WTC11 (cell line): ENCODE measurements at regions not wholly inside any gene's neighbourhood (a gene's known extent, or its start where the extent isn't known, plus 50 kb on each side); places are given as distances from the start of the nearest gene placed in this dataset.

Experiments used
- ATAC-seq: fragments of 200-7000 bp; cut with Tn5 transposase; 2 replicates; pipeline ENCODE4 v1.10.0; 2021; ENCODE audit warnings: mild to moderate bottlenecking, moderate library complexity
- CTCF ChIA-PET: fragments of 300-600 bp; sonication (Branson Sonifier 250); formaldehyde crosslinking; loops from one replicate; lab custom pipeline; 2021; ENCODE audit warnings: antibody characterized with exemption; lab: Charles Lee
- POLR2A ChIA-PET: fragments of 350-600 bp; sonication (Branson Sonifier 250); formaldehyde crosslinking; loops from one replicate; lab custom pipeline; 2021; ENCODE audit warnings: antibody characterized with exemption; lab: Charles Lee
- DNase-seq: peaks from one replicate; pipeline ENCODE4 v3.0.0; 2021; ENCODE audit warnings: low spot score
- H3K27ac Mint-ChIP-seq: 2 replicates; pipeline ENCODE4 v1.8.0; 2021; ENCODE audit warnings: mixed read lengths
- H3K27me3 Mint-ChIP-seq: 2 replicates; pipeline ENCODE4 v1.8.0; 2021; ENCODE audit warnings: low read depth, mild to moderate bottlenecking, moderate library complexity, mixed read lengths
- H3K36me3 Mint-ChIP-seq: 2 replicates; pipeline ENCODE4 v1.8.0; 2021; ENCODE audit warnings: mixed read lengths
- H3K4me1 Mint-ChIP-seq: 2 replicates; pipeline ENCODE4 v1.8.0; 2022; ENCODE audit warnings: mixed read lengths
- H3K4me3 Mint-ChIP-seq: 2 replicates; pipeline ENCODE4 v1.8.0; 2021; ENCODE audit warnings: mild to moderate bottlenecking, moderate library complexity, mixed read lengths
- H3K9me3 Mint-ChIP-seq: 2 replicates; pipeline ENCODE4 v1.8.0; 2021; ENCODE audit warnings: mixed read lengths
- CBFB ChIP-seq: sonication (generic); formaldehyde crosslinking; IDR thresholded peaks from 2 replicates; pipeline ENCODE4 v1.8.1; 2022; ENCODE audit warnings: mild to moderate bottlenecking, low read depth, missing genetic modification reagents
- CREB1 ChIP-seq: sonication (generic); formaldehyde crosslinking; IDR thresholded peaks from 2 replicates; pipeline ENCODE4 v1.8.0; 2023; ENCODE audit warnings: mild to moderate bottlenecking, missing genetic modification reagents
- CREM ChIP-seq: sonication (generic); formaldehyde crosslinking; IDR thresholded peaks from 2 replicates; pipeline ENCODE4 v1.8.1; 2022; ENCODE audit warnings: mild to moderate bottlenecking, missing genetic modification reagents, moderate library complexity
- EMX1 ChIP-seq: fragments of 250-450 bp; sonication (Bioruptor Pico); IDR thresholded peaks from 2 replicates; pipeline ENCODE4 v1.8.0; 2021; ENCODE audit warnings: mild to moderate bottlenecking
- GABPB1 ChIP-seq: sonication (generic); formaldehyde crosslinking; IDR thresholded peaks from 2 replicates; pipeline ENCODE4 v1.8.1; 2023; ENCODE audit warnings: mild to moderate bottlenecking, missing genetic modification reagents
- HMGA2 ChIP-seq: fragments of 250-450 bp; sonication (Bioruptor Pico); IDR thresholded peaks from 2 replicates; pipeline ENCODE4 v1.4.0; 2021; ENCODE audit warnings: mild to moderate bottlenecking, moderate library complexity
- JAZF1 ChIP-seq: fragments of 250-450 bp; sonication (Bioruptor Pico); IDR thresholded peaks from 2 replicates; pipeline ENCODE4 v1.9.0; 2021; ENCODE audit warnings: moderate library complexity, mild to moderate bottlenecking, inconsistent platforms
- SOX15 ChIP-seq: fragments of 250-450 bp; sonication (Bioruptor Pico); IDR thresholded peaks from 2 replicates; pipeline ENCODE4 v1.9.0; 2021; ENCODE audit warnings: mild to moderate bottlenecking
- TCF7 ChIP-seq: sonication (generic); formaldehyde crosslinking; IDR thresholded peaks from 2 replicates; pipeline ENCODE4 v1.8.0; 2022; ENCODE audit warnings: mild to moderate bottlenecking, low read depth, missing genetic modification reagents, moderate library complexity
- TEAD1 ChIP-seq: sonication (generic); formaldehyde crosslinking; IDR thresholded peaks from 2 replicates; pipeline ENCODE4 v1.8.0; 2022; ENCODE audit warnings: mild to moderate bottlenecking, missing genetic modification reagents
- ZBTB21 ChIP-seq: sonication (generic); formaldehyde crosslinking; IDR thresholded peaks from 2 replicates; pipeline ENCODE4 v1.8.1; 2023; ENCODE audit warnings: mild to moderate bottlenecking, missing genetic modification reagents, borderline replicate concordance
- ZNF121 ChIP-seq: sonication (generic); formaldehyde crosslinking; IDR thresholded peaks from 2 replicates; pipeline ENCODE4 v1.8.0; 2023; ENCODE audit warnings: missing genetic modification reagents
- ZNF138 ChIP-seq: sonication (generic); formaldehyde crosslinking; conservative IDR thresholded peaks from 2 replicates; pipeline ENCODE4 v1.8.1; 2022; ENCODE audit warnings: mild to moderate bottlenecking, moderate library complexity, missing genetic modification reagents
- ZNF219 ChIP-seq: sonication (generic); formaldehyde crosslinking; IDR thresholded peaks from 2 replicates; pipeline ENCODE4 v1.8.0; 2023; ENCODE audit warnings: missing genetic modification reagents, mild to moderate bottlenecking, borderline replicate concordance
- ZNF396 ChIP-seq: fragments of 250-450 bp; sonication (Bioruptor Pico); IDR thresholded peaks from 2 replicates; pipeline ENCODE4 v1.8.0; 2021; ENCODE audit warnings: mild to moderate bottlenecking, moderate library complexity, borderline replicate concordance
- ZNF423 ChIP-seq: fragments of 250-450 bp; sonication (Bioruptor Pico); IDR thresholded peaks from 2 replicates; pipeline ENCODE4 v2.1.2; 2022; ENCODE audit warnings: mild to moderate bottlenecking, moderate library complexity
- TF ChIP-seq, protein P1 (sequence below): sonication (generic); formaldehyde crosslinking; IDR thresholded peaks from 2 replicates; pipeline ENCODE4 v1.8.1; 2022; ENCODE audit warnings: mild to moderate bottlenecking, missing genetic modification reagents, moderate library complexity, borderline replicate concordance
- TF ChIP-seq, protein P2 (sequence below): sonication (generic); formaldehyde crosslinking; IDR thresholded peaks from 2 replicates; pipeline ENCODE4 v1.8.0; 2023; ENCODE audit warnings: missing genetic modification reagents
- TF ChIP-seq, protein P3 (sequence below): sonication (generic); formaldehyde crosslinking; IDR thresholded peaks from 2 replicates; pipeline ENCODE4 v1.8.1; 2023; ENCODE audit warnings: mild to moderate bottlenecking, missing genetic modification reagents, moderate library complexity
- TF ChIP-seq, protein P4 (sequence below): sonication (generic); formaldehyde crosslinking; IDR thresholded peaks from 2 replicates; pipeline ENCODE4 v1.8.1; 2023; ENCODE audit warnings: mild to moderate bottlenecking, missing genetic modification reagents, borderline replicate concordance
- TF ChIP-seq, protein P5 (sequence below): fragments of 250-450 bp; sonication (Bioruptor Pico); IDR thresholded peaks from 2 replicates; pipeline ENCODE4 v1.8.0; 2021; ENCODE audit warnings: mild to moderate bottlenecking
- TF ChIP-seq, protein P6 (sequence below): sonication (generic); formaldehyde crosslinking; IDR thresholded peaks from 2 replicates; pipeline ENCODE4 v1.8.1; 2022; ENCODE audit warnings: mild to moderate bottlenecking, moderate library complexity, missing genetic modification reagents
- TF ChIP-seq, protein P7 (sequence below): sonication (generic); formaldehyde crosslinking; IDR thresholded peaks from 2 replicates; pipeline ENCODE4 v1.8.0; 2022; ENCODE audit warnings: mild to moderate bottlenecking, missing genetic modification reagents

DNA sequence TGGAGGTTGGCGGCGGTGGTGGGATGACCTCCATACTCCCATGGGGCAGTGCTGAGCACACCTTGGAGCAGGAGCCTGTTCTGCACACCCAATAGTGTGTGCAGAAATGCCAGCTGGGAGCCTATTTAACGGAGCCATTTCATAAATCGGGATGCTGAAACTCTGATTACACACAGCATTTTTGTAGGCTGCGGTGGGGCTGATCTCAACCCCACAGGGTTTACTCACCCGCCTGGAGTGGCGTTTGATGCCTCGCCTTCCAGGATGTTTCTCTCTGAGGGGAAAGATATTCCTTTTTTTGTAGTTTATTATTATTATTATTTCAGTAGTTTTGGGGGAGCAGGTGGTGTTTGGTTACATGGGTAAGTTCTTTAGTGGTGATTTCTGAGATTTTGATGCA is 82.6 kb upstream of the WDR26 start (continued):
- TF ChIP-seq, protein P1, sequence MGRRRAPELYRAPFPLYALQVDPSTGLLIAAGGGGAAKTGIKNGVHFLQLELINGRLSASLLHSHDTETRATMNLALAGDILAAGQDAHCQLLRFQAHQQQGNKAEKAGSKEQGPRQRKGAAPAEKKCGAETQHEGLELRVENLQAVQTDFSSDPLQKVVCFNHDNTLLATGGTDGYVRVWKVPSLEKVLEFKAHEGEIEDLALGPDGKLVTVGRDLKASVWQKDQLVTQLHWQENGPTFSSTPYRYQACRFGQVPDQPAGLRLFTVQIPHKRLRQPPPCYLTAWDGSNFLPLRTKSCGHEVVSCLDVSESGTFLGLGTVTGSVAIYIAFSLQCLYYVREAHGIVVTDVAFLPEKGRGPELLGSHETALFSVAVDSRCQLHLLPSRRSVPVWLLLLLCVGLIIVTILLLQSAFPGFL (CRISPR knock-in tag): no peak
- TF ChIP-seq, protein P2, sequence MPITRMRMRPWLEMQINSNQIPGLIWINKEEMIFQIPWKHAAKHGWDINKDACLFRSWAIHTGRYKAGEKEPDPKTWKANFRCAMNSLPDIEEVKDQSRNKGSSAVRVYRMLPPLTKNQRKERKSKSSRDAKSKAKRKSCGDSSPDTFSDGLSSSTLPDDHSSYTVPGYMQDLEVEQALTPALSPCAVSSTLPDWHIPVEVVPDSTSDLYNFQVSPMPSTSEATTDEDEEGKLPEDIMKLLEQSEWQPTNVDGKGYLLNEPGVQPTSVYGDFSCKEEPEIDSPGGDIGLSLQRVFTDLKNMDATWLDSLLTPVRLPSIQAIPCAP (CRISPR knock-in tag): no peak
- TF ChIP-seq ZNF121 (CRISPR knock-in tag): no peak
- TF ChIP-seq, protein P3, sequence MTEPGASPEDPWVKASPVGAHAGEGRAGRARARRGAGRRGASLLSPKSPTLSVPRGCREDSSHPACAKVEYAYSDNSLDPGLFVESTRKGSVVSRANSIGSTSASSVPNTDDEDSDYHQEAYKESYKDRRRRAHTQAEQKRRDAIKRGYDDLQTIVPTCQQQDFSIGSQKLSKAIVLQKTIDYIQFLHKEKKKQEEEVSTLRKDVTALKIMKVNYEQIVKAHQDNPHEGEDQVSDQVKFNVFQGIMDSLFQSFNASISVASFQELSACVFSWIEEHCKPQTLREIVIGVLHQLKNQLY (CRISPR knock-in tag): no peak
- TF ChIP-seq, all 79 proteins: peak for 0

DNA sequence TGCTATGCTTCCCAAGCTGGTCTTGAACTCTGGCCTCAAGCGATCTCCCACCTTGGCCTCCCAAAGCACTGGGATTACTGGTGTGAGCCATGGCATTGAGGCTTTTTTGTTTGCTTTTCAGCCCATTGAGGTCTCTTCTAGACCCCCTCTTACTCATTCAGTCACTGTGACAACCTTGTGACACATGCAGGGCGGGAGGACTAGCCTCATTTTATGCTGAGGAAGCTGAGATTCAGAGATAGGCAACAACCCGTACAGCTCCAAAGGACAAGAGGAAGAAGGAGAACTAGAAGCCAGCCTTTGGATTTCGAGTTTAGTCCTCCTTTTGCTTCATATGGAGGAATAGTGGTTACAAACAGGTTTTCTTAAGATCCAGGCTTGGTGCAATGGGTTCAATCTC is 83.9 kb upstream of the WDR26 start:
- ChIA-PET POLR2A (no interaction called here), CTCF (interaction anchor here (1.0 to 3.0 kb wide), 2 partner anchors 333 to 404 kb away, joined by 4 to 10 read pairs; no protein-coding TSS in a partner anchor)
- no peaks in the 10 kb centered on the region for H3K36me3 Mint-ChIP-seq

DNA sequence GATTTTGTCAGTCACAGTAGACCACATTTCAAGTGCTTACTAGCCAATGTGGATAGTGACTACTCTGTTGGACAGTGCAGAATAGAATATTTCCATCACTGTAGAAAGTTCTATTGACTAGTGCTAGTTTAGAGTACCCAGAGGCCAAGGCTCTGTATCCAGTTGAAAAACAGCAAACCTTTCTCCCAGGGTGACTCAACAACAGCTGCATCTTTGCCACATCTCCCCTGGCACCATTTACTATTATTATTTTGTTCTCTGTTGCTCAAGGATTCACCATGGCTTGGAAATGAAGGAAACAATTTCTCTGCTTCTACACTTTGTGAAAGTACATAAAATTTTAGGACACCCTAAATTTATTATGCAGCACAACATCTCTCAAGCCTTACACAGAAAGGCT is 85.3 kb upstream of the WDR26 start:
- ATAC-seq: no peak
- Mint-ChIP-seq H3K27ac (no peak overlapping the region), H3K9me3 (peaks cover 8% of the 10 kb centered on the region), H3K4me3 (no peak overlapping the region), H3K4me1 (no peaks in the 10 kb centered on the region), H3K27me3 (no peaks in the 10 kb centered on the region), H3K36me3 (no peaks in the 10 kb centered on the region)
- CTCF ChIA-PET: interaction anchor here (1.0 to 3.0 kb wide), 2 partner anchors 332 to 402 kb away, joined by 3 to 10 read pairs; no protein-coding TSS in a partner anchor
- POLR2A ChIA-PET: no interaction called here
- DNase-seq: no peak
- TF ChIP-seq ZNF396 (CRISPR knock-in tag): no peak
- TF ChIP-seq ZNF138 (CRISPR knock-in tag): no peak
- no peak for TF ChIP-seq CREB1
- TF ChIP-seq, protein P1 (CRISPR knock-in tag): no peak
- no peak for TF ChIP-seq TCF7 (CRISPR knock-in tag)
- TF ChIP-seq, protein P4, sequence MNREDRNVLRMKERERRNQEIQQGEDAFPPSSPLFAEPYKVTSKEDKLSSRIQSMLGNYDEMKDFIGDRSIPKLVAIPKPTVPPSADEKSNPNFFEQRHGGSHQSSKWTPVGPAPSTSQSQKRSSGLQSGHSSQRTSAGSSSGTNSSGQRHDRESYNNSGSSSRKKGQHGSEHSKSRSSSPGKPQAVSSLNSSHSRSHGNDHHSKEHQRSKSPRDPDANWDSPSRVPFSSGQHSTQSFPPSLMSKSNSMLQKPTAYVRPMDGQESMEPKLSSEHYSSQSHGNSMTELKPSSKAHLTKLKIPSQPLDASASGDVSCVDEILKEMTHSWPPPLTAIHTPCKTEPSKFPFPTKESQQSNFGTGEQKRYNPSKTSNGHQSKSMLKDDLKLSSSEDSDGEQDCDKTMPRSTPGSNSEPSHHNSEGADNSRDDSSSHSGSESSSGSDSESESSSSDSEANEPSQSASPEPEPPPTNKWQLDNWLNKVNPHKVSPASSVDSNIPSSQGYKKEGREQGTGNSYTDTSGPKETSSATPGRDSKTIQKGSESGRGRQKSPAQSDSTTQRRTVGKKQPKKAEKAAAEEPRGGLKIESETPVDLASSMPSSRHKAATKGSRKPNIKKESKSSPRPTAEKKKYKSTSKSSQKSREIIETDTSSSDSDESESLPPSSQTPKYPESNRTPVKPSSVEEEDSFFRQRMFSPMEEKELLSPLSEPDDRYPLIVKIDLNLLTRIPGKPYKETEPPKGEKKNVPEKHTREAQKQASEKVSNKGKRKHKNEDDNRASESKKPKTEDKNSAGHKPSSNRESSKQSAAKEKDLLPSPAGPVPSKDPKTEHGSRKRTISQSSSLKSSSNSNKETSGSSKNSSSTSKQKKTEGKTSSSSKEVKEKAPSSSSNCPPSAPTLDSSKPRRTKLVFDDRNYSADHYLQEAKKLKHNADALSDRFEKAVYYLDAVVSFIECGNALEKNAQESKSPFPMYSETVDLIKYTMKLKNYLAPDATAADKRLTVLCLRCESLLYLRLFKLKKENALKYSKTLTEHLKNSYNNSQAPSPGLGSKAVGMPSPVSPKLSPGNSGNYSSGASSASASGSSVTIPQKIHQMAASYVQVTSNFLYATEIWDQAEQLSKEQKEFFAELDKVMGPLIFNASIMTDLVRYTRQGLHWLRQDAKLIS (CRISPR knock-in tag): no peak
- TF ChIP-seq EMX1 (CRISPR knock-in tag): no peak

More for the DNA sequence above, 83.9 kb upstream of the WDR26 start:
- no peak overlapping the region for H3K4me3 Mint-ChIP-seq
- H3K4me1 Mint-ChIP-seq: peaks cover 6% of the 10 kb centered on the region
- DNase-seq: no peak
- H3K9me3 Mint-ChIP-seq: peaks cover 8% of the 10 kb centered on the region
- TF ChIP-seq CREM (CRISPR knock-in tag) (no peak), ZBTB21 (CRISPR knock-in tag) (no peak), ZNF219 (CRISPR knock-in tag) (no peak), GABPB1 (CRISPR knock-in tag) (no peak), JAZF1 (CRISPR knock-in tag) (no peak), TEAD1 (CRISPR knock-in tag) (no peak), SOX15 (CRISPR knock-in tag) (no peak), CBFB (CRISPR knock-in tag) (no peak), ZNF423 (CRISPR knock-in tag) (no peak), HMGA2 (CRISPR knock-in tag) (no peak)
- TF ChIP-seq, protein P5, sequence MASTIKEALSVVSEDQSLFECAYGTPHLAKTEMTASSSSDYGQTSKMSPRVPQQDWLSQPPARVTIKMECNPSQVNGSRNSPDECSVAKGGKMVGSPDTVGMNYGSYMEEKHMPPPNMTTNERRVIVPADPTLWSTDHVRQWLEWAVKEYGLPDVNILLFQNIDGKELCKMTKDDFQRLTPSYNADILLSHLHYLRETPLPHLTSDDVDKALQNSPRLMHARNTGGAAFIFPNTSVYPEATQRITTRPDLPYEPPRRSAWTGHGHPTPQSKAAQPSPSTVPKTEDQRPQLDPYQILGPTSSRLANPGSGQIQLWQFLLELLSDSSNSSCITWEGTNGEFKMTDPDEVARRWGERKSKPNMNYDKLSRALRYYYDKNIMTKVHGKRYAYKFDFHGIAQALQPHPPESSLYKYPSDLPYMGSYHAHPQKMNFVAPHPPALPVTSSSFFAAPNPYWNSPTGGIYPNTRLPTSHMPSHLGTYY (CRISPR knock-in tag): no peak
- TF ChIP-seq, protein P6, sequence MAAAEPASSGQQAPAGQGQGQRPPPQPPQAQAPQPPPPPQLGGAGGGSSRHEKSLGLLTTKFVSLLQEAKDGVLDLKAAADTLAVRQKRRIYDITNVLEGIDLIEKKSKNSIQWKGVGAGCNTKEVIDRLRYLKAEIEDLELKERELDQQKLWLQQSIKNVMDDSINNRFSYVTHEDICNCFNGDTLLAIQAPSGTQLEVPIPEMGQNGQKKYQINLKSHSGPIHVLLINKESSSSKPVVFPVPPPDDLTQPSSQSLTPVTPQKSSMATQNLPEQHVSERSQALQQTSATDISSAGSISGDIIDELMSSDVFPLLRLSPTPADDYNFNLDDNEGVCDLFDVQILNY (CRISPR knock-in tag): no peak
- TF ChIP-seq, protein P3 (CRISPR knock-in tag): no peak
- TF ChIP-seq, protein P7, sequence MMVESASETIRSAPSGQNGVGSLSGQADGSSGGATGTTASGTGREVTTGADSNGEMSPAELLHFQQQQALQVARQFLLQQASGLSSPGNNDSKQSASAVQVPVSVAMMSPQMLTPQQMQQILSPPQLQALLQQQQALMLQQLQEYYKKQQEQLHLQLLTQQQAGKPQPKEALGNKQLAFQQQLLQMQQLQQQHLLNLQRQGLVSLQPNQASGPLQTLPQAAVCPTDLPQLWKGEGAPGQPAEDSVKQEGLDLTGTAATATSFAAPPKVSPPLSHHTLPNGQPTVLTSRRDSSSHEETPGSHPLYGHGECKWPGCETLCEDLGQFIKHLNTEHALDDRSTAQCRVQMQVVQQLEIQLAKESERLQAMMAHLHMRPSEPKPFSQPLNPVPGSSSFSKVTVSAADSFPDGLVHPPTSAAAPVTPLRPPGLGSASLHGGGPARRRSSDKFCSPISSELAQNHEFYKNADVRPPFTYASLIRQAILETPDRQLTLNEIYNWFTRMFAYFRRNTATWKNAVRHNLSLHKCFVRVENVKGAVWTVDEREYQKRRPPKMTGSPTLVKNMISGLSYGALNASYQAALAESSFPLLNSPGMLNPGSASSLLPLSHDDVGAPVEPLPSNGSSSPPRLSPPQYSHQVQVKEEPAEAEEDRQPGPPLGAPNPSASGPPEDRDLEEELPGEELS (CRISPR knock-in tag): no peak
- H3K27ac Mint-ChIP-seq: no peak overlapping the region
- ATAC-seq: no peak
- H3K27me3 Mint-ChIP-seq: no peaks in the 10 kb centered on the region
